ENCODE measurements at regions not wholly inside any gene's neighbourhood (a gene's known extent, or its start where the extent isn't known, plus 50 kb on each side); places are given as distances from the start of the nearest gene placed in this dataset.

DNA sequence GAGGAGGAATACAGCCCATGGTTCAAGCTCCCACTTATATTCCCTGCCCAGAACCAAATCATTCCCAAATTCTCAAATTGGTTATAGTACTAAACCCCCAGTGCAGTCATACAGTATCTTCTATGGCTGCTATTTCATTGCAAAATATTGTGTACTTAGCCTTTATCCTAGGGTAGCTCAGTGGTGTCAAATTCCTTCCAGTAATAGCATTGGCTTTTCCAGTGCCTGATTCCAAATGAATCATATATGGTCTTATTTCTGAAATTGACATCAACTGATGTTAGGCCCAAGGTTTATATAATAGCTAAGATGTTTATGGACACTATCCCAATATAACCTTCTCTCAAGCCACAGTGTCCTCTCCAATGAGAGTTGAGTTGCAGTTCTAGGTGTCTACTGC is 256.7 kb downstream of the NDUFS4 start:
- TF ChIP-seq, protein P1, sequence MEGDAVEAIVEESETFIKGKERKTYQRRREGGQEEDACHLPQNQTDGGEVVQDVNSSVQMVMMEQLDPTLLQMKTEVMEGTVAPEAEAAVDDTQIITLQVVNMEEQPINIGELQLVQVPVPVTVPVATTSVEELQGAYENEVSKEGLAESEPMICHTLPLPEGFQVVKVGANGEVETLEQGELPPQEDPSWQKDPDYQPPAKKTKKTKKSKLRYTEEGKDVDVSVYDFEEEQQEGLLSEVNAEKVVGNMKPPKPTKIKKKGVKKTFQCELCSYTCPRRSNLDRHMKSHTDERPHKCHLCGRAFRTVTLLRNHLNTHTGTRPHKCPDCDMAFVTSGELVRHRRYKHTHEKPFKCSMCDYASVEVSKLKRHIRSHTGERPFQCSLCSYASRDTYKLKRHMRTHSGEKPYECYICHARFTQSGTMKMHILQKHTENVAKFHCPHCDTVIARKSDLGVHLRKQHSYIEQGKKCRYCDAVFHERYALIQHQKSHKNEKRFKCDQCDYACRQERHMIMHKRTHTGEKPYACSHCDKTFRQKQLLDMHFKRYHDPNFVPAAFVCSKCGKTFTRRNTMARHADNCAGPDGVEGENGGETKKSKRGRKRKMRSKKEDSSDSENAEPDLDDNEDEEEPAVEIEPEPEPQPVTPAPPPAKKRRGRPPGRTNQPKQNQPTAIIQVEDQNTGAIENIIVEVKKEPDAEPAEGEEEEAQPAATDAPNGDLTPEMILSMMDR (tag by site-specific recombination; IDR thresholded peaks at IDR 0.05), result no peak
- TF ChIP-seq ZNF837 (tag by site-specific recombination; IDR thresholded peaks at IDR 0.05), result no peak
- no peak for TF ChIP-seq KLF1 (tag by site-specific recombination; IDR thresholded peaks at IDR 0.05)
- TF ChIP-seq MYNN (tag by site-specific recombination; IDR thresholded peaks at IDR 0.05; ENCODE audit: borderline replicate concordance), result no peak
- TF ChIP-seq, protein P2, sequence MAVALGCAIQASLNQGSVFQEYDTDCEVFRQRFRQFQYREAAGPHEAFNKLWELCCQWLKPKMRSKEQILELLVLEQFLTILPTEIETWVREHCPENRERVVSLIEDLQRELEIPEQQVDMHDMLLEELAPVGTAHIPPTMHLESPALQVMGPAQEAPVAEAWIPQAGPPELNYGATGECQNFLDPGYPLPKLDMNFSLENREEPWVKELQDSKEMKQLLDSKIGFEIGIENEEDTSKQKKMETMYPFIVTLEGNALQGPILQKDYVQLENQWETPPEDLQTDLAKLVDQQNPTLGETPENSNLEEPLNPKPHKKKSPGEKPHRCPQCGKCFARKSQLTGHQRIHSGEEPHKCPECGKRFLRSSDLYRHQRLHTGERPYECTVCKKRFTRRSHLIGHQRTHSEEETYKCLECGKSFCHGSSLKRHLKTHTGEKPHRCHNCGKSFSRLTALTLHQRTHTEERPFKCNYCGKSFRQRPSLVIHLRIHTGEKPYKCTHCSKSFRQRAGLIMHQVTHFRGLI (tag by site-specific recombination; IDR thresholded peaks at IDR 0.05), result no peak
- TF ChIP-seq ZNF292 (tag by site-specific recombination; IDR thresholded peaks at IDR 0.05; ENCODE audit: borderline replicate concordance, low read depth), result no peak

All from HEK293 (cell line).